ENCODE measurements at regions not wholly inside any gene's neighbourhood (a gene's known extent, or its start where the extent isn't known, plus 50 kb on each side); places are given as distances from the start of the nearest gene placed in this dataset.

- no peaks in the 10 kb centered on the region for H3K36me3 Mint-ChIP-seq
- no peak overlapping the region for H3K4me3 ChIP-seq (ENCODE audit: low read length)
Observed at GRCh38 chr5:8695902-8696845, 827.2 kb downstream of the MTRR start.

GRCh38 chr5:8700222-8700621 lies 831.3 kb downstream of the MTRR start:
- Histone ChIP-seq H3K9me3 (ENCODE audit: control insufficient read depth, insufficient read depth, low read length) (no peaks in the 10 kb centered on the region), H3K4me1 (ENCODE audit: control insufficient read depth, insufficient read depth, low read length) (no peaks in the 10 kb centered on the region), H3K36me3 (ENCODE audit: control insufficient read depth, insufficient read depth, low read length) (no peaks in the 10 kb centered on the region), H3K4me3 (ENCODE audit: low read length) (no peak overlapping the region), H3K27me3 (ENCODE audit: control insufficient read depth, insufficient read depth, low read length) (no peaks in the 10 kb centered on the region), H3K27ac (ENCODE audit: low read length) (no peak overlapping the region)
- 87% methylated on average over 5 of the region's 5 CpGs for WGBS (ENCODE audit: insufficient coverage)
- no peaks in the 10 kb centered on the region for H3K36me3 Mint-ChIP-seq
- H3K9me3 Mint-ChIP-seq: peaks cover 6 to 8% of the 10 kb centered on the region in 2 donors
- H3K4me3 Mint-ChIP-seq: no peak overlapping the region
- H3K4me1 Mint-ChIP-seq: no peaks in the 10 kb centered on the region
- no peak for TF ChIP-seq CTCF (IDR thresholded peaks at IDR 0.05)
- ATAC-seq (no peak), DNase-seq (no peak)
- H3K27me3 Mint-ChIP-seq (ENCODE audit: low read depth in 2 of 2): no peaks in the 10 kb centered on the region
- H3K27ac Mint-ChIP-seq: no peak overlapping the region
- intact Hi-C loops (cut with micrococcal nuclease): no loop called here

More at GRCh38 chr5:8695902-8696845, 827.2 kb downstream of the MTRR start:
- Histone ChIP-seq H3K27ac (ENCODE audit: low read length) (no peak overlapping the region), H3K36me3 (ENCODE audit: control insufficient read depth, insufficient read depth, low read length) (no peaks in the 10 kb centered on the region), H3K4me1 (ENCODE audit: control insufficient read depth, insufficient read depth, low read length) (no peaks in the 10 kb centered on the region), H3K27me3 (ENCODE audit: control insufficient read depth, insufficient read depth, low read length) (no peaks in the 10 kb centered on the region), H3K9me3 (ENCODE audit: control insufficient read depth, insufficient read depth, low read length) (no peaks in the 10 kb centered on the region)
- H3K4me3 Mint-ChIP-seq: no peak overlapping the region
- 87% methylated on average over 4 of the region's 10 CpGs for WGBS (ENCODE audit: insufficient coverage)
- H3K4me1 Mint-ChIP-seq: no peaks in the 10 kb centered on the region
- H3K9me3 Mint-ChIP-seq: peaks cover 3 to 4% of the 10 kb centered on the region in 2 donors
- H3K27me3 Mint-ChIP-seq (ENCODE audit: low read depth in 2 of 2): no peaks in the 10 kb centered on the region
- intact Hi-C loops (cut with micrococcal nuclease): no loop called here
- DNase-seq (no peak), ATAC-seq (no peak)
- no peak for TF ChIP-seq CTCF (IDR thresholded peaks at IDR 0.05)
- no peak overlapping the region for H3K27ac Mint-ChIP-seq

DNA sequence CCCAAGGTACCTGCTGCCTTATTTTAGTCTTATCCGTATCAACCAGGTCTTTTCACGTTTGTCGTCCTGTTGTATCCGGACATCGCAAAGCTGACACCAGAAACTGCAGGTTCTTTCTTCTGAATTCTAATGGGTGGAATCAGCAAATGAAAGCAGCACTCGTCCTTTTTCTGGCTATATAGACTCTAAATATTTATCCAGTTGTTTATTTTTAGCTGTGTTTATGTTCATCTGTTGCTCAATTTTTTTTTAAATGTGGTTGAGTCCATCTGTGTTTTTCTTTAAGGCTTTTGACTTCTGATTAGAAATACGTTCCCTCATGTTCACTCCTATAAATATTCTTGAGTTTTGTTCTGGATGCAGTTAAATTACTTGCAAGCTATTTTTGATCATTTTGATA lies 831.7 kb downstream of the MTRR start:
- Mint-ChIP-seq H3K36me3 (no peaks in the 10 kb centered on the region), H3K27me3 (ENCODE audit: low read depth in 2 of 2) (no peaks in the 10 kb centered on the region), H3K9me3 (peaks cover 6 to 10% of the 10 kb centered on the region in 2 donors), H3K4me1 (no peaks in the 10 kb centered on the region), H3K4me3 (no peak overlapping the region), H3K27ac (no peak overlapping the region)
- Histone ChIP-seq H3K36me3 (ENCODE audit: control insufficient read depth, insufficient read depth, low read length) (no peaks in the 10 kb centered on the region), H3K4me3 (ENCODE audit: low read length) (no peak overlapping the region), H3K4me1 (ENCODE audit: control insufficient read depth, insufficient read depth, low read length) (no peaks in the 10 kb centered on the region), H3K27me3 (ENCODE audit: control insufficient read depth, insufficient read depth, low read length) (no peaks in the 10 kb centered on the region), H3K9me3 (ENCODE audit: control insufficient read depth, insufficient read depth, low read length) (no peaks in the 10 kb centered on the region), H3K27ac (ENCODE audit: low read length) (no peak overlapping the region)
- 96% methylated on average over 5 of the region's 7 CpGs for WGBS (ENCODE audit: insufficient coverage)
- intact Hi-C loops (cut with micrococcal nuclease): no loop called here
- no peak for TF ChIP-seq CTCF (IDR thresholded peaks at IDR 0.05)
- no peak for DNase-seq
- ATAC-seq: no peak

Data from natural killer cell (primary cell).